ENCODE measurements at regions not wholly inside any gene's neighbourhood (a gene's known extent, or its start where the extent isn't known, plus 50 kb on each side); places are given as distances from the start of the nearest gene placed in this dataset.

GRCh38 chr3:157574531-157574930, 71.3 kb upstream of the VEPH1 start:
- intact Hi-C loops (cut with DNase I) = loop anchor here in 1 of 3 donors (5.0 kb wide), 1 partner anchor 42 kb away; no protein-coding TSS in a partner anchor
- FAIRE-seq = no peak
- peak overlapping the region in 3 of 4 donors; percentile 34 to 43 (median 36) for H3K27ac ChIP-seq

GRCh38 chr3:157573780-157574378, 70.7 kb upstream of the VEPH1 start:
- H3K4me3 ChIP-seq = no peak overlapping the region
- TF ChIP-seq CTCF (IDR thresholded peaks at IDR 0.05) = no peak
- FAIRE-seq (no peak), DNase-seq (no peak), ATAC-seq (peak; percentile 80 to 90 (median 86))
- peaks cover 0 to 13% (median 6%) of the 10 kb centered on the region in 3 donors for H3K4me1 ChIP-seq
- no peaks in the 10 kb centered on the region for H3K27me3 ChIP-seq
- H3K9me3 ChIP-seq = no peaks in the 10 kb centered on the region
- no peaks in the 10 kb centered on the region for H3K36me3 ChIP-seq
- WGBS, 2 donors = 62 to 68% methylated on average over 1 of the region's 1 CpG
- intact Hi-C loops (cut with DNase I) = loop anchor here in 1 of 3 donors (5.0 kb wide), 1 partner anchor 42 kb away; no protein-coding TSS in a partner anchor
- peak overlapping the region in 3 of 4 donors; percentile 34 to 43 (median 36) for H3K27ac ChIP-seq

More at GRCh38 chr3:157574531-157574930, 71.3 kb upstream of the VEPH1 start:
- no peaks in the 10 kb centered on the region for H3K27me3 ChIP-seq
- peak; percentile 27 to 78 (median 54) for ATAC-seq
- DNase-seq = no peak
- 30 to 32% methylated on average over 3 of the region's 3 CpGs for WGBS, 2 donors
- peaks cover 0 to 13% (median 6%) of the 10 kb centered on the region in 3 donors for H3K4me1 ChIP-seq
- H3K9me3 ChIP-seq = no peaks in the 10 kb centered on the region
- H3K4me3 ChIP-seq = no peak overlapping the region
- no peak for TF ChIP-seq CTCF (IDR thresholded peaks at IDR 0.05)
- H3K36me3 ChIP-seq = no peaks in the 10 kb centered on the region

- Histone ChIP-seq H3K27me3 (no peaks in the 10 kb centered on the region), H3K9me3 (no peaks in the 10 kb centered on the region), H3K27ac (no peak overlapping the region), H3K4me1 (peaks cover 0 to 13% (median 6%) of the 10 kb centered on the region in 3 donors), H3K36me3 (no peaks in the 10 kb centered on the region), H3K4me3 (no peak overlapping the region)
- FAIRE-seq (no peak), DNase-seq (no peak), ATAC-seq (peak in 1 of 4 donors; percentile 46)
- intact Hi-C loops (cut with DNase I) = loop anchor here in 1 of 3 donors (5.0 kb wide), 1 partner anchor 41 kb away; no protein-coding TSS in a partner anchor
- TF ChIP-seq CTCF (IDR thresholded peaks at IDR 0.05) = no peak
- 69 to 81% methylated on average over 1 of the region's 1 CpG for WGBS, 2 donors
These were observed 70.1 kb upstream of the VEPH1 start for GRCh38 chr3:157573281-157573680.

GRCh38 chr3:157572559-157573270, 69.5 kb upstream of the VEPH1 start:
- no peak overlapping the region for H3K27ac ChIP-seq
- TF ChIP-seq CTCF (IDR thresholded peaks at IDR 0.05) = peak; percentile 56 to 69 (median 61)
- no peak overlapping the region for H3K4me3 ChIP-seq
- intact Hi-C loops (cut with DNase I) = loop anchor here in 1 of 3 donors (5.0 kb wide), 1 partner anchor 40 kb away; no protein-coding TSS in a partner anchor
- peak in 2 of 6 donors; percentile 12 to 35 for DNase-seq
- FAIRE-seq = no peak
- no peaks in the 10 kb centered on the region for H3K36me3 ChIP-seq
- H3K4me1 ChIP-seq = peaks cover 0 to 13% (median 6%) of the 10 kb centered on the region in 3 donors
- H3K27me3 ChIP-seq = no peaks in the 10 kb centered on the region
- 64 to 70% methylated on average over 8 of the region's 8 CpGs for WGBS, 2 donors
- no peaks in the 10 kb centered on the region for H3K9me3 ChIP-seq
- ATAC-seq = peak; percentile 64 to 87 (median 74)

Data from pancreas (tissue), 10 donors.